DND-41 (cell line): ENCODE measurements at regions not wholly inside any gene's neighbourhood (a gene's known extent, or its start where the extent isn't known, plus 50 kb on each side); places are given as distances from the start of the nearest gene placed in this dataset.

ENCODE experiments used
- EZH2 ChIP-seq: IDR thresholded peaks from 3 replicates; pipeline ENCODE4 v1.6.1; 2012; ENCODE audit warnings: borderline replicate concordance, low read depth, mild to moderate bottlenecking, moderate library complexity, low read length, inconsistent platforms; ENCODE audit not compliant: severe bottlenecking
- TF ChIP-seq, protein P1 (sequence below): IDR thresholded peaks from 2 replicates; pipeline ENCODE4 v1.5.1; 2012; ENCODE audit warnings: borderline replicate concordance, low read length, moderate library complexity, mild to moderate bottlenecking; ENCODE audit not compliant: poor library complexity, severe bottlenecking; ENCODE audit errors: extremely low read depth

DNA sequence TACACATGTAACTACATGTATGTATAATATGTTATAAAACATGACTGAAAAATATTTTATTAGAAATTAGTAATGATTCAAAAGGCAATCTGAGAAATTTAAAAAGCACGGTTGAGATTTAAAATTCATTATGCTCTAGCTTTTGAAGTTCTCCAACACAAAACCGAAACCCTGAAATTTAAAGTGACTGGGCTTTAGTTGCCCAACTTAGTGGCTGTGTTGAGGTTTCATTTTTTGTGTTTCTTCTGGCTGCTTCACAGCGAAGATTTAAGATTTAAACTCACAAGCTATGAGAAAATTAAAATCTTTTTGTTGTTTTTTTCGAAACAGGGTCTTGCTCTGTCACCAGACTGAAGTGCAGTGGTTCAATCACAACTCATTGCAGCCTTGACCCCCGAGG, 1058.7 kb downstream of the NCAM2 start:
- TF ChIP-seq, protein P1, sequence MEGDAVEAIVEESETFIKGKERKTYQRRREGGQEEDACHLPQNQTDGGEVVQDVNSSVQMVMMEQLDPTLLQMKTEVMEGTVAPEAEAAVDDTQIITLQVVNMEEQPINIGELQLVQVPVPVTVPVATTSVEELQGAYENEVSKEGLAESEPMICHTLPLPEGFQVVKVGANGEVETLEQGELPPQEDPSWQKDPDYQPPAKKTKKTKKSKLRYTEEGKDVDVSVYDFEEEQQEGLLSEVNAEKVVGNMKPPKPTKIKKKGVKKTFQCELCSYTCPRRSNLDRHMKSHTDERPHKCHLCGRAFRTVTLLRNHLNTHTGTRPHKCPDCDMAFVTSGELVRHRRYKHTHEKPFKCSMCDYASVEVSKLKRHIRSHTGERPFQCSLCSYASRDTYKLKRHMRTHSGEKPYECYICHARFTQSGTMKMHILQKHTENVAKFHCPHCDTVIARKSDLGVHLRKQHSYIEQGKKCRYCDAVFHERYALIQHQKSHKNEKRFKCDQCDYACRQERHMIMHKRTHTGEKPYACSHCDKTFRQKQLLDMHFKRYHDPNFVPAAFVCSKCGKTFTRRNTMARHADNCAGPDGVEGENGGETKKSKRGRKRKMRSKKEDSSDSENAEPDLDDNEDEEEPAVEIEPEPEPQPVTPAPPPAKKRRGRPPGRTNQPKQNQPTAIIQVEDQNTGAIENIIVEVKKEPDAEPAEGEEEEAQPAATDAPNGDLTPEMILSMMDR = no peak
- no peak for TF ChIP-seq EZH2
